NCI-H146 treated with DMSO at 0.1 percent for 48 hours (cell line): ENCODE measurements at regions not wholly inside any gene's neighbourhood (a gene's known extent, or its start where the extent isn't known, plus 50 kb on each side); places are given as distances from the start of the nearest gene placed in this dataset.

Experiments
- DNase-seq: peaks from one replicate; lab custom pipeline; 2025; ENCODE audit not compliant: unreplicated experiment; lab: John Stamatoyannopoulos, UW

- no peak for DNase-seq
Measured at GRCh38 chr7:159269745-159270144, 125.1 kb upstream of the VIPR2 start.

DNA sequence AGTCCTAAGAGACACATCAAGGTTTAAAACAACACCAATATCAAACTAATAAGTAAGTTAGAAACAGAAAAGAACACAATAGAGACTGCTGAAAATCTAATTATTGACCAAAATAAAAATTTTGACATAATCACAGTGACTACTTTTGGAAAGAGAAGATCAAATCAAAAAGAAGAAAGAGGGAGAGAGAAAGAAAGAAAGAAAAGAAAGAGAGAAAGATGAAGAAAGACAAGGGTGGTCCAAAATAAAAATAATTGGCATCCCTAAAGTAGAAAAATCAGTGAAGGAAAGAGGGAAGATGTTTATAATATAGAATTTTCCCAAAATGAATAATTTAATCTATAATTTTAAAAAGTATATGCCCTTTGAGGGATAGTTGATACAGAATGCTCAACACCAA lies 118.8 kb upstream of the VIPR2 start:
- DNase-seq = no peak

DNA sequence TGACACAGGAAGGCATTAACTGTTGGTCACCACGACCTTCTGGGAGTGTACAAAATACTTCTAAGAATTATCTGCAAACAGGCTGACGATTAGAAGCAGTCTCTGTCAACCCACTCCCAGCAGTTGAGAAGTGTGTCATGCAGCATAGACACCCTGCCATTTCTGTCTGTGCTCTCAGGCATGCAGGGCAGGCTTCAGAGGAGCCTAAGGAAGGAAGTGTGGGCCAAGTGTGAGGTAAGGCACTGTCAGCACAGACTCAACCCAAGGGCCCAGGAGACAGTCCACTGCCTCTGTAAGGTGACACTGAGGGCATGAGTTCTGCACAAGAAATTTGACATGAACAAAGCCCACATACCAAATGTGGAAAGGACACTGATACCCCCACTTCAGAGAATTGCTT lies 109.0 kb upstream of the VIPR2 start:
- DNase-seq = no peak

- no peak for DNase-seq
Measured at GRCh38 chr7:159250471-159250870, 105.8 kb upstream of the VIPR2 start.

DNA sequence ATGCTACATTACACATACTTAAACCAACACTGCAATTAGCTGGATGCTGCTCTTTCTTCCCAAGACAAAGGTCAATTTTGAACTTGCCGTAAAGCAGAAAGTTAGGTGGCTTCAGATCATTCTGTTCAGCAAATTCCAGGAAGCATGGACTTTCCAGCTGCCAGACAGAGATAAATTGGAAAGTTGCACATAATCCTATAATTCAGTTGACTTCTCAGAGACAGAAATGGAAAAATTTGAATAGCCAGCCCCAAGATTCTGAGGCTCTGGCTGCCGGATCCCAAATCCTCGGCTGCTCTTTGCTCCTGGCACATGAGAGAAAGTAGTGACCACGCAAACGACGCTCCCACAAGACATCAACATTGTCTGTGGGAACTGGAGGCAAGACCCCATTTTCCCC lies 105.0 kb upstream of the VIPR2 start:
- no peak for DNase-seq

GRCh38 chr7:159247910-159248309 lies 103.2 kb upstream of the VIPR2 start:
- DNase-seq = no peak

DNA sequence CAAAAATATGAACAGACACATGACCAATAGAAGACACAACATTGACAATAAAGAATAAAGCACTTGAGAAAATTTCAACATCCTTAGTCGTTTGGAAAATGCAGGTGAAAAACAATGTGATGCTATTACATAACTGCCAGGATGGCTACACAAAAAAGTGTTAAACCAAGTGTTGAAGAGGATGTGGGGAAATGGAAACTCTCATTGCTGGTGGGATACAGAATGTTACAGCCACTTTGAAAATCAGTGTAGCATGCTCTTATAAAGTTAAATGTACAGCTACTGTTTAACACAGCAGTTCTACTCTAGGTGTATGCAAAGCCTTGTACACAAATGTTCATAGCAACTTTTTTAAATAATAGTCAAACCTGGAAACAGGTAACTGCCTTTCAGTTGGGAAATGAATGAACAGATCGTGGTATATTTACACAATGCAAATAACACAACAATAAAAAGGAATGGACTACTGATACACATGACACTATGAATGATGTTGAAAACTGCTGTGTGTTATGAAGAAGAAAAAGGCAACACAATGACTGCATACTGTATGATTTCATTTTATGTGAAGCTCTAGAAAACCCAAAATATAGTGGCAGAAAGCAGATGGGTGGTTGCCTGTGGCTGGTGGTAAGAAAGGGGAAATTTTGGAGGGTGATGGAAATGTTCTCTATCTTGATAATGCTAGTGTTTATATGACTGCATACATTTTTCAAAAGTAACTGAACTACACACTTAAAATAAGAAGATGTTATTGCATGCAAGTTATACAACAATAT lies 102.2 kb upstream of the VIPR2 start:
- DNase-seq = no peak

DNA sequence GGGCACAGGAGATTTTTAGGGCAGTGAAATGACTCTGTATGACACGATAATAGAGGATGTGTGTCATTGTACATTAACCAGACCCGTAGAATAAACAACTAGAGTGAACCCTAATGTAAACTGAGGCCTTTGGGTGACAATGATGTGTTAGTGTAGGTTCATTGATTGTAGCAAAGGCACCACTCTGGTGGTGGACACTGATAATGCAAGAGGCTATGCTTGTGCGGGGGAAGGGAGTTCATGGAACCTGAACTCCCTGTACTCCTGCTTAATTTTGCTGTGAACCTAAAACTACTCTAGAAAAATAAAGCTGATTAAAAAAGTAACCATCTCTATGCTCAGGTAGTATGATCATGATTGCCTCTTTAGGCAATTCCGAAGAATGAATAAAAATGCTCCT lies 96.3 kb upstream of the VIPR2 start:
- DNase-seq = no peak

- no peak for DNase-seq
Measured at GRCh38 chr7:159239028-159239427, 94.4 kb upstream of the VIPR2 start.

DNA sequence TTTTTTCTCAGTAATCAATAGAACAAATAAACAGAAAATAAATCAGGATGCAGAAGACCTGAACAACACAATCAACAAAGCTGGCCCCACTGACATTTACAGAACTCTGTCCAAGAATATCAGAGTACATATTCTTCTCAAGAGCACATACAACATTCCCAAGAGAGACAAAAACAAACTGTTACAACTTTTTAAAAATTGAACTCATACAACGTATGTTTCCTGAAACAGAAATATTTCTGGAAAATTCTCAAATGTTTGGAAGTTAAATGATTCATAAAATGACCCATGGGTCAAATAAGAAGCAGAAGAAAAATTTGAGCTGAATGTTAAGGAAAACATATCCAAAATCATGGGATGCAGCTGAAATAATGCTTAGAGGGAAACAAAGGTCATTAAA lies 93.9 kb upstream of the VIPR2 start:
- DNase-seq = no peak

DNA sequence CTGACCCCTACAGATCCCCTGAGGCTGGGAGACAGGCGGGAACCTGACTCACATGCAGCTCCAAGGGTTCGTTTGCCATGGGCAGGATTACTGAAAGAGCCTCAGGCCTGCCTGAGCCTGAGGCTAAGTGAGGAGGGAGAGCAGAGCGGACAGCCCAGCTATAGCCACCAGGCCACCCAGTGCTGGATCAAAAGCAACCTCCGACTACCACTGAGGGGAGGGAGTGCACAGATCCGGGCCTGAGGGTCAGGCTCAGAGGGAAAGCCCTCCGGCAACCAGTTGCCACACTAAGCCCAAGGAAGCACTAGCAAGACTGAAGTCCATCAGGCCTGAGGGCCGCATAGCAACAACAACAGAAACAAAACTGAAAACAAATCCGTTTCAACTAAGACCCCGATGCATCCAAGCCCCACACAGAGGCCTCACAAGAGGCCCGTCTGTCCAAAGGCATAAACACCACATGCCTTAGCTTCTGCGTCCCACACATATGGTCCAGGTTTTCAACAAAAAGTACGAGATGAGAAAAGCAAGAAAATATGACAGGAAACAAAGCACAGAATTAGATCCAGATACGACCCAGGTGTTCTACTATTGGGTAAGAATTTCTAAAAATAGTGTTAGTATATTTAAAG lies 92.5 kb upstream of the VIPR2 start:
- no peak for DNase-seq

DNA sequence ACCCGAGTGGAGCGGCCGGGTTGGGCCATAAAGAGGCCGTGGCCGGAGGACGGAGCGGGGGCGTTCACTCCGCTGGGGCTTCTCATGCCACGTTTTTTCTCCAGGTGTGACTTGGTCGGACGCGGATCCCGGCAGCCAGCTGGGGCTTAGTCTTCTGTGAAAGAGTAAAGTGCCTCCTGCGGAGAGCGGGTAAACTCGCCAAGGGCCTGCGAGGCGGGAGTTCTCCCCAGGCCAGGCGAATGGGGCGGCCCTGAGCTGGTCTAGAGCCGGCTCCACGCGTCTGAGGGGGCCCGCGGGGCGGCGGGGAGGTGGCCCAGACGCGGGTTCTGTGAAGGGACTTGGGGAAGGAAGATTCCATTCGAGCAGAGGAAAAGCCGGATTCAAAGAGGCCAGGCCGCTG lies 86.3 kb upstream of the VIPR2 start:
- peak; percentile 13 for DNase-seq

DNA sequence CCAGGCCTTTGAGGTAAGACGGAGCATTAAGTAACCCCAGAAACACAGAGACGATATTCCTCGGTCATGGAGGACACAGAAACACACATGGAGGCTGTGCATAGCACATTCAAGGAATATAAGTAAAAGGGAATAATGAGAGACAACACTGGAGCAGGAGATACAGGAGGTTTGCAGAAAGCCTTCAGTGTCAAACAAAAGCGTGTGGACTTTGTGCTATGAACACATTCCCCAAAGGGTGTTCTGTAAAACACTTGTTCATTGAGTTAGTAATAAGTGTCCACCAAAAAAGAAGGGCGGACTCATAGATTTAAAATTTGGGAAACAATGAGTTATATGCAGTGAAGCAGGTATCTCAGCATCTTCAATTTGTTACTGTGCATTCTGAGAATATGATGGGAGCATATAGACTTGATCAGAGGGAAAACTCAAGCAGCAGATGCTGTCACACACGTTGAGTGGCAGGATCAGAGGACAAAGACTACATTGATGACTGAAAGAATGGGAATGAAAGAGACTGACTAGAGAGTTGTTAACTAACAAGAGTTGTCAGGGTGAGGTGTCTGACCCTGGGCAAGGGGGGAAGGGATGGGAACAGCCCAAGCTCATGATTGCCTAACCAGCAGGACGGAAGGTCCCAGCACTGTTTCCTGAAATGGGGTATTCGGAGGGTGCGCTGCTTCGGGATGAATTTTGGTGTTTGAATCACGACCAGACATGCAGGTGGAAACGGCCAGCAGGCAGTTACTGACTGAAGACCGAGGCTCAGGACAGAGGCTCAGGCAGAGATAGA lies 85.2 kb upstream of the VIPR2 start:
- no peak for DNase-seq

DNA sequence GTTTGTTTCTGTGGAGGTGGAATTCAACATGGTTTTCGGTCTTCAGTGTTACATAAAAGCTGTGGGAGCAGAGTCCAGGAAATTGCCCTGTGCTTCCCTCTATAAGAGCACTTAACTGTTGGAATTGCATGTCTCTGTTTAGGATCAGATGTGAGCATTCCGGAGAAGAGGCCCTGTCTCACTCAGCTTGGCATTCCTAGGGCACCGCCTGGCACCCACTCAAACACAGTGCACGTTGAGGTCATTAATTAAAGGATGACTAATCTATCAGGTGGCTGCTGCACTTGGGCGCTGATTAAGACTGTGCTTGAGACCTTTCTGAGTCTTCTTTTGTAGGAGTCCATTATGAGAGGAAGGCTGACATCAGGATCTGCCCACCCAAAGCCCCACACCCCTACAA lies 82.8 kb upstream of the VIPR2 start:
- DNase-seq = no peak

- no peak for DNase-seq
Measured at GRCh38 chr7:159226011-159226702, 81.5 kb upstream of the VIPR2 start.

GRCh38 chr7:159218607-159219006 lies 73.9 kb upstream of the VIPR2 start:
- DNase-seq = no peak

GRCh38 chr7:159218170-159218569 lies 73.5 kb upstream of the VIPR2 start:
- DNase-seq = no peak

- no peak for DNase-seq
Measured at GRCh38 chr7:159215076-159215475, 70.4 kb upstream of the VIPR2 start.

- no peak for DNase-seq
Measured at GRCh38 chr7:159213253-159213652, 68.6 kb upstream of the VIPR2 start.

- DNase-seq = no peak
Measured at GRCh38 chr7:159212226-159212625, 67.6 kb upstream of the VIPR2 start.

DNA sequence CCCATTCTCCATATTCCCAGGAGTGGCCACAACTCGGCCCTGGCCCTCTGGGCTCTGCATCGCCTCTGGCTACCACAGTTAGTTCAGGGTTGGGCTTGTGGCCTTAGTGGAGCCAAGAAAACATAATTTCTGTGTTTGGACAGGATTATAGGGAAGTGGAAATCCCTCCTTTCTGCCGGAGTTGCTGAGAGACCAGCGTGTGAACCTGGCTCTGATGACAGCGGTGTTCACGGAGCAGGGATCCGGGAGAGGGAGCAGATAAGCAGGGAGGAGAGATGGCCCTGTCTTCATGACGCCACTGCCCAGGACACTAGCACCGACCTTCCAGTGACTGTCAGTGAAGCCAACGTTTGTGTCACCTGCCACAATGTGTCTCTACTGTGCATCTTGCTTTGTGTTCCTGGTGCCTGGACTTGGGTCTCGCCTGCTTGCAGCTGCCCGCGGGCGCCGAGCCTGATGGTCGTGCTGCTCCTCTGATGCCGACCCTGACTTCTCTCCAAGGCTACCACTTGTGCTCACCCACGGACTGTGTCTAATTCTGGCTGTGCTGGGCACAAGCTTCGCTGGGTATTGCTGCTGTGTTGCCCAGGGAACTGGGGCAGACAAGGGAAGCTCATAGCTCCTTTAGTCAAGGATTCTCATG lies 67.0 kb upstream of the VIPR2 start:
- no peak for DNase-seq
